HCT116 (cell line): ENCODE measurements at regions not wholly inside any gene's neighbourhood (a gene's known extent, or its start where the extent isn't known, plus 50 kb on each side); places are given as distances from the start of the nearest gene placed in this dataset.

ENCODE experiments used
- ATAC-seq: fragments of 200-7000 bp; cut with Tn5 transposase; 2 replicates; pipeline ENCODE4 v1.9.1; 2020; ENCODE audit warnings: mild to moderate bottlenecking, moderate library complexity
- BruUV-seq: library from RNA; stranded (reverse); fragments of 400-500 nt; replicated peaks from 2 replicates; lab custom pipeline; 2021; lab: Mats Ljungman, UMichigan
- CTCF ChIA-PET: fragments of 300-600 bp; sonication (Branson Sonifier 250); formaldehyde crosslinking; loops from one replicate; lab custom pipeline; 2021; ENCODE audit warnings: antibody characterized with exemption; lab: Charles Lee
- POLR2A ChIA-PET: fragments of 300-600, 350-600 bp; sonication (Branson Sonifier 250); formaldehyde crosslinking; loops from one replicate; lab custom pipeline; 2021; ENCODE audit warnings: antibody characterized with exemption; lab: Charles Lee
- RAD21 ChIA-PET, 2 experiments: fragments of 300-600 bp; sonication (Branson Sonifier 250); formaldehyde crosslinking; loops; one replicate each; lab custom pipeline; 2023; ENCODE audit warnings: low total read pairs in 2 of 2; ENCODE audit not compliant: uncharacterized antibody in 2 of 2, unreplicated experiment in 2 of 2, low non-redundant PET in 1 of 2; lab: Charles Lee
- DNase-seq: peaks from one replicate; pipeline ENCODE4 v3.0.0-alpha.2; 2010; ENCODE audit warnings: low read depth, low spot score
- H2AFZ ChIP-seq: fragments of 200-600 bp; shearing (Covaris generic), sonication (generic); 2 replicates; pipeline ENCODE4 v1.6.1; 2017; ENCODE audit warnings: low read depth, mixed run types, mixed read lengths, antibody characterized with exemption, low read length; ENCODE audit not compliant: poor library complexity, severe bottlenecking
- H3K27ac ChIP-seq: 2 replicates; pipeline ENCODE4 v1.5.1; 2012; ENCODE audit warnings: low read depth, low read length
- H3K27me3 ChIP-seq: fragments of 200-600 bp; sonication (generic); 2 replicates; pipeline ENCODE4 v1.6.1; 2016; ENCODE audit warnings: mixed run types, low read length, mixed read lengths; ENCODE audit not compliant: insufficient read depth
- H3K36me3 ChIP-seq, 2 experiments: fragments of 200-500 bp in 1 of 2; fragments of 200-600 bp in 1 of 2; sonication (Bioruptor generic) in 1 of 2; sonication (generic) in 1 of 2; 2 replicates each; pipeline versions ENCODE4 v1.5.1 to v1.6.1; 2014 to 2016; ENCODE audit warnings: low read length in 2 of 2, inconsistent platforms in 1 of 2, mixed read lengths in 1 of 2, mixed run types in 1 of 2; ENCODE audit not compliant: insufficient read depth in 2 of 2, control insufficient read depth in 1 of 2
- H3K4me1 ChIP-seq, 2 experiments: fragments of 200-600 bp in 1 of 2; sonication (generic) in 1 of 2; 2 replicates each; pipeline versions ENCODE4 v1.5.1 to v1.6.1; 2012 to 2017; ENCODE audit warnings: low read length in 2 of 2, inconsistent platforms in 1 of 2, mild to moderate bottlenecking in 1 of 2, mixed read lengths in 1 of 2, mixed run types in 1 of 2, moderate library complexity in 1 of 2; ENCODE audit not compliant: insufficient read depth in 2 of 2, control insufficient read depth in 1 of 2
- H3K4me2 ChIP-seq: fragments of 200-600 bp; sonication (generic); 2 replicates; pipeline ENCODE4 v1.6.1; 2017; ENCODE audit warnings: mixed run types, low read length, mixed read lengths
- H3K4me3 ChIP-seq, 2 experiments: fragments of 200-600 bp in 1 of 2; sonication (generic) in 1 of 2; replicated peaks in 1 of 2; 2 replicates each; pipeline ENCODE4 v1.5.1; 2011 to 2016; ENCODE audit warnings: low read length in 2 of 2, control low read depth in 1 of 2, low read depth in 1 of 2, mild to moderate bottlenecking in 1 of 2, mixed read lengths in 1 of 2, mixed run types in 1 of 2
- H3K79me2 ChIP-seq: fragments of 200-600 bp; sonication (generic); 2 replicates; pipeline ENCODE4 v1.6.1; 2017; ENCODE audit warnings: mild to moderate bottlenecking, mixed run types, low read length, moderate library complexity, mixed read lengths; ENCODE audit not compliant: insufficient read depth
- H3K9ac ChIP-seq: fragments of 200-600 bp; sonication (generic); 2 replicates; pipeline ENCODE4 v1.6.1; 2016; ENCODE audit warnings: low read length, mixed read lengths
- H3K9me2 ChIP-seq: fragments of 200-600 bp; sonication (generic), shearing (Covaris generic); 2 replicates; pipeline ENCODE4 v1.6.1; 2017; ENCODE audit warnings: mixed run types, mild to moderate bottlenecking, moderate library complexity; ENCODE audit not compliant: insufficient read depth
- H3K9me3 ChIP-seq, 2 experiments: fragments of 200-500 bp in 1 of 2; fragments of 200-600 bp in 1 of 2; sonication (Bioruptor generic) in 1 of 2; sonication (generic) in 1 of 2; 2 replicates each; pipeline ENCODE4 v1.6.1; 2014 to 2017; ENCODE audit warnings: low read length in 2 of 2, mixed read lengths in 2 of 2, inconsistent platforms in 1 of 2, low read depth in 1 of 2, mild to moderate bottlenecking in 1 of 2, mixed run types in 1 of 2, moderate library complexity in 1 of 2; ENCODE audit not compliant: control insufficient read depth in 1 of 2, insufficient read depth in 1 of 2
- H4K20me1 ChIP-seq: fragments of 200-600 bp; sonication (generic), shearing (Covaris generic); 2 replicates; pipeline ENCODE4 v1.6.1; 2017; ENCODE audit warnings: mixed run types, mild to moderate bottlenecking, moderate library complexity; ENCODE audit not compliant: insufficient read depth
- ATF3 ChIP-seq: IDR thresholded peaks from 2 replicates; pipeline ENCODE4 v1.6.1; 2012
- CEBPB ChIP-seq: IDR thresholded peaks from 2 replicates; pipeline ENCODE4 v1.6.1; 2012; ENCODE audit warnings: low read depth
- CTCF ChIP-seq, 3 experiments: fragments of 200-600 bp in 1 of 3; sonication (generic) in 1 of 3; IDR thresholded peaks in 2 of 3; conservative IDR thresholded peaks in 1 of 3; 2 replicates each; pipeline ENCODE4 v1.5.1; 2012 to 2017; ENCODE audit warnings: low read depth in 2 of 3, low read length in 2 of 3, antibody characterized with exemption in 1 of 3, borderline replicate concordance in 1 of 3, control low read depth in 1 of 3, mild to moderate bottlenecking in 1 of 3, mixed read lengths in 1 of 3, mixed run types in 1 of 3, moderate library complexity in 1 of 3; ENCODE audit not compliant: insufficient read depth in 1 of 3
- EGR1 ChIP-seq: IDR thresholded peaks from 2 replicates; pipeline ENCODE4 v1.6.1; 2012; ENCODE audit warnings: low read depth
- EZH2 ChIP-seq: fragments of 200-600 bp; sonication (generic); IDR thresholded peaks from 2 replicates; pipeline ENCODE4 v1.6.1; 2017; ENCODE audit warnings: antibody characterized with exemption, mixed run types
- EZH2phosphoT487 ChIP-seq: fragments of 200-600 bp; IDR thresholded peaks from 2 replicates; pipeline ENCODE4 v1.6.1; 2018; ENCODE audit warnings: antibody characterized with exemption, borderline replicate concordance
- FOSL1 ChIP-seq: IDR thresholded peaks from 2 replicates; pipeline ENCODE4 v1.6.1; 2012; ENCODE audit warnings: low read depth
- JUND ChIP-seq: IDR thresholded peaks from 2 replicates; pipeline ENCODE4 v1.6.1; 2012
- MAX ChIP-seq: IDR thresholded peaks from 2 replicates; pipeline ENCODE4 v1.6.1; 2012
- POLR2A ChIP-seq: IDR thresholded peaks from 2 replicates; pipeline ENCODE4 v1.7.0; 2011; ENCODE audit warnings: borderline replicate concordance; ENCODE audit not compliant: insufficient read depth, insufficient read length; ENCODE audit errors: extremely low read depth
- POLR2AphosphoS5 ChIP-seq: IDR thresholded peaks from 2 replicates; pipeline ENCODE4 v1.6.1; 2011; ENCODE audit warnings: mild to moderate bottlenecking, low read depth, low read length, moderate library complexity
- RAD21 ChIP-seq: IDR thresholded peaks from 2 replicates; pipeline ENCODE4 v1.6.1; 2012; ENCODE audit warnings: low read depth, mild to moderate bottlenecking
- REST ChIP-seq: IDR thresholded peaks from 2 replicates; pipeline ENCODE4 v1.6.1; 2012; ENCODE audit warnings: low read depth
- SIN3A ChIP-seq: IDR thresholded peaks from 2 replicates; pipeline ENCODE4 v1.6.1; 2012; ENCODE audit warnings: low read depth
- SP1 ChIP-seq: IDR thresholded peaks from 2 replicates; pipeline ENCODE4 v1.6.1; 2012; ENCODE audit warnings: low read depth
- SRF ChIP-seq: IDR thresholded peaks from 2 replicates; pipeline ENCODE4 v1.6.1; 2012; ENCODE audit warnings: low read depth
- TCF7L2 ChIP-seq: IDR thresholded peaks from 2 replicates; pipeline ENCODE4 v1.7.0; 2011; ENCODE audit warnings: borderline replicate concordance, inconsistent platforms; ENCODE audit not compliant: insufficient read depth, insufficient read length; ENCODE audit errors: extremely low read depth
- ZBTB33 ChIP-seq: IDR thresholded peaks from 2 replicates; pipeline ENCODE4 v1.6.1; 2011; ENCODE audit warnings: mild to moderate bottlenecking, low read length, moderate library complexity; ENCODE audit not compliant: insufficient replicate concordance; ENCODE audit errors: extremely low read depth
- ZNF274 ChIP-seq: fragments of 200-500 bp; sonication (Bioruptor generic); IDR thresholded peaks from 2 replicates; pipeline ENCODE4 v1.6.1; 2014; ENCODE audit warnings: mild to moderate bottlenecking, low read depth, low read length, inconsistent platforms
- intact Hi-C: fragments of 100-400 bp; cut with micrococcal nuclease; formaldehyde crosslinking; loops from 2 replicates; pipeline ENCODE4 v1.10.0; 2022

- Histone ChIP-seq H3K27ac (no peak overlapping the region), H3K27me3 (no peaks in the 10 kb centered on the region)
- TF ChIP-seq POLR2A (no peak), CEBPB (no peak), SIN3A (no peak), EZH2 (no peak), POLR2AphosphoS5 (no peak), SRF (no peak), CTCF (IDR thresholded peaks at IDR 0.05 in 2 of 3, conservative IDR thresholded peaks at IDR 0.05 in 1 of 3; ENCODE audit: borderline replicate concordance in 1 of 3, insufficient read depth in 1 of 3, low read depth in 2 of 3, low read length in 2 of 3) (no peak), FOSL1 (no peak), ZBTB33 (no peak), EGR1 (no peak), TCF7L2 (no peak), REST (no peak), EZH2phosphoT487 (no peak), RAD21 (no peak), SP1 (no peak), MAX (no peak), JUND (no peak), ATF3 (no peak), ZNF274 (no peak)
- TF ChIP-seq, all 23 proteins: peak for 0
- Histone ChIP-seq H3K36me3 (no peaks in the 10 kb centered on the region), H3K9ac (no peak overlapping the region), H3K9me2 (no peaks in the 10 kb centered on the region), H3K79me2 (no peaks in the 10 kb centered on the region), H3K4me1 (peaks cover 0 to 5% of the 10 kb centered on the region in 2 experiments; a peak in 1 of 4 replicates), H3K4me3 (no peak overlapping the region), H4K20me1 (no peaks in the 10 kb centered on the region), H3K9me3 (no peaks in the 10 kb centered on the region), H2AFZ (no peak overlapping the region), H3K4me2 (no peak overlapping the region)
- DNase-seq (no peak), ATAC-seq (no peak)
- intact Hi-C loops = loop anchor here (10.0 kb wide), 2 partner anchors 596 to 1106 kb away; no protein-coding TSS in a partner anchor
- ChIA-PET POLR2A (no interaction called here), RAD21 (no interaction called here), CTCF (no interaction called here)
- no TSS peak for BruUV-seq
Measured at GRCh38 chr1:36579039-36579438, 96.3 kb upstream of the CSF3R start.
